ENCODE measurements at regions not wholly inside any gene's neighbourhood (a gene's known extent, or its start where the extent isn't known, plus 50 kb on each side); places are given as distances from the start of the nearest gene placed in this dataset.

GRCh38 chr10:6769704-6770417 lies 189.8 kb upstream of the PRKCQ start:
- TF ChIP-seq, protein P1, sequence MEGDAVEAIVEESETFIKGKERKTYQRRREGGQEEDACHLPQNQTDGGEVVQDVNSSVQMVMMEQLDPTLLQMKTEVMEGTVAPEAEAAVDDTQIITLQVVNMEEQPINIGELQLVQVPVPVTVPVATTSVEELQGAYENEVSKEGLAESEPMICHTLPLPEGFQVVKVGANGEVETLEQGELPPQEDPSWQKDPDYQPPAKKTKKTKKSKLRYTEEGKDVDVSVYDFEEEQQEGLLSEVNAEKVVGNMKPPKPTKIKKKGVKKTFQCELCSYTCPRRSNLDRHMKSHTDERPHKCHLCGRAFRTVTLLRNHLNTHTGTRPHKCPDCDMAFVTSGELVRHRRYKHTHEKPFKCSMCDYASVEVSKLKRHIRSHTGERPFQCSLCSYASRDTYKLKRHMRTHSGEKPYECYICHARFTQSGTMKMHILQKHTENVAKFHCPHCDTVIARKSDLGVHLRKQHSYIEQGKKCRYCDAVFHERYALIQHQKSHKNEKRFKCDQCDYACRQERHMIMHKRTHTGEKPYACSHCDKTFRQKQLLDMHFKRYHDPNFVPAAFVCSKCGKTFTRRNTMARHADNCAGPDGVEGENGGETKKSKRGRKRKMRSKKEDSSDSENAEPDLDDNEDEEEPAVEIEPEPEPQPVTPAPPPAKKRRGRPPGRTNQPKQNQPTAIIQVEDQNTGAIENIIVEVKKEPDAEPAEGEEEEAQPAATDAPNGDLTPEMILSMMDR (IDR thresholded peaks at IDR 0.05): no peak
- TF ChIP-seq EP300 (IDR thresholded peaks at IDR 0.05) (no peak), POLR2A (IDR thresholded peaks at IDR 0.05) (no peak)
